ENCODE measurements at regions not wholly inside any gene's neighbourhood (a gene's known extent, or its start where the extent isn't known, plus 50 kb on each side); places are given as distances from the start of the nearest gene placed in this dataset.

- no peak for DNase-seq
Measured at GRCh38 chr5:29122306-29122705, 2071.2 kb upstream of the CDH6 start.

GRCh38 chr5:29114331-29114768 is 2076.0 kb upstream of the CDH9 start:
- no peak for DNase-seq

DNA sequence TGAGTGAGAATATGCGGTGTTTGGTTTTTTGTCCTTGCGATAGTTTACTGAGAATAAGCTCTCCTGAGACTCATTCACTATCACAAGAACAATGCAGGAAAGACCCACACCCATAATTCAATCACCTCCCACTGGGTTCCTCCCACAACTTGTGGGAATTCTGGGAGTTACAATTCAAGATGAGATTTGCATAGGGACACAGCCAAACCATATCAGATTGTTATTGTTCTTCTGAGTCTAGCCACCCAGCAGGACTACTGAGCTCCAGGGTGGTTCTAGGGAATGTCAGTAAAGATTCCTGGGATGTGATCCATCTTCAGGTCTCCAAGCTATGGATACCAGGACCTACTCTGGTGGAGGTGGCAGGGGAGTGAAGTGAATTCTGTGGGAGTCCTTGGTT is 2075.1 kb upstream of the CDH9 start:
- no peak for DNase-seq

GRCh38 chr5:29099585-29099984 is 2061.2 kb upstream of the CDH9 start:
- DNase-seq: no peak

GRCh38 chr5:29089591-29090130 is 2051.3 kb upstream of the CDH9 start:
- DNase-seq: no peak

DNA sequence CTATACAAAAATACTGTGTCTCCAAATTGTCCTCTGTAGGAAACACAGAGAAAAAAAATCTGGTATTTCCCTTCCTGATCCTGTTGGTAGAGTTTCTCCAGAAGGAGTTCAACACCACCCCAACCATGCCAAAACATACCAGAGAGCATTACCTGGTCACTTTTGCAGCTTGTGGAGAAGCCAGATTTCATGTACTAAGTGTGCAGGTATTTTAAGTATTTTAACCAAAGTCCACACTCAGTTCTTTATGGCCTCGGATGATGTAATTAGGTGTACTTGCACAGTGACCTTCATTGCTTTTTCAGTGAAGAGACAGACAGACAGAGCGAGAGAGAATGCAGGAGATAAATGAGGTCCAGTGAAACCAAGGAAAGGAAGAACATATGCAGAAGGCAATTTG is 2046.8 kb upstream of the CDH9 start:
- no peak for DNase-seq

DNA sequence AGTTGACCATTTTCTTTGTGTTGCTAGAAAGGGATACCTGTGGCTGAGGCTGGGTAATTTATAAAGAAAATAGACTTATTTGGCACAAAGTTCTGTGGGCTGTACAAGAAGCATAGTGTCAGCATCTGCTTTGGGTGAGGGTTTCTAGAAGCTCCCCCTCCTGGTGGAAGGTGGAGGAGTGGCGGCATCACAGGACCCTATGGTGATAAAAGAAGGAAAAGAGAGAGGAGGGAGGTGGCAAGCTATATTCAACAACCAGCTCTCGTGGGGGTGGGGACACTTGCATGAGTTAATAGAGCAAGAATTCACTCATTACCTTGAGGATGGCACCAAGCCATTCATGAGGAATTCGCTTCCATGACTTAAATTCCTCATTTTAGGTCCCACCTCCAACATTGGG is 2041.4 kb upstream of the CDH9 start:
- no peak for DNase-seq

DNA sequence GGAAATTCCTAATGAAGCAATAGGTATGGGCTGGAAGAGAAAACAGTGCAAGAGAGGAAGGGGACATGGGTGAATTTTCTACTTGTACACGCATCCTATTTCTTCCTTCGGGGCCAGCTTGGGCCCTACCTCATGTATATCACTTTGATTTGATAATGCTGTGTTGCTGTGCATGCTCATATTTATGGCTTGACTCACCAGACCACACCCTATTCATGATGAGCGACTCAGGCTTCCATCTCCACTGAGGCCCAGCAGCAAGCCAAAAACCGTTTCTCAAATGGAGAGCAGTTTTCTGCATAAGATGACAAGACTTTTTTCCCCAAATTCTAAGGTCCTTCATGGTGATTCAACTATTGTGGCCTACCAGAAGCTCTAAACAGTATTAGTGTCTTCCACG is 2039.1 kb upstream of the CDH9 start:
- DNase-seq: no peak

DNA sequence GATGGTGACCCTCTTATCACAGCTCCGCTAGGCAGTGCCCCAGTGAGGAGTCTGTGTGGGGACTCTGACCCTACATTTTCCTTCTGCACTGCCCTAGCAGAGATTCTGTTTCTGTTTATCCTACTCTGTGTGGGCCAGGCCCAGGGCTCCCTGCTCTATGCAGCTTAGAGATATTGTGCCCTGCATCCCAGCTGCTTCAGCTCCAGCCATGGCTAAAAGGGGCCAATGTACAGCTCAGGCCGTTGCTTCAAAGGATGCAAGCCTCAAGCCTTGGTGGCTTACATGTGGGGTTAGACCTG is 2030.7 kb upstream of the CDH9 start:
- DNase-seq: no peak

GRCh38 chr5:29061381-29061780 is 2023.0 kb upstream of the CDH9 start:
- no peak for DNase-seq

DNA sequence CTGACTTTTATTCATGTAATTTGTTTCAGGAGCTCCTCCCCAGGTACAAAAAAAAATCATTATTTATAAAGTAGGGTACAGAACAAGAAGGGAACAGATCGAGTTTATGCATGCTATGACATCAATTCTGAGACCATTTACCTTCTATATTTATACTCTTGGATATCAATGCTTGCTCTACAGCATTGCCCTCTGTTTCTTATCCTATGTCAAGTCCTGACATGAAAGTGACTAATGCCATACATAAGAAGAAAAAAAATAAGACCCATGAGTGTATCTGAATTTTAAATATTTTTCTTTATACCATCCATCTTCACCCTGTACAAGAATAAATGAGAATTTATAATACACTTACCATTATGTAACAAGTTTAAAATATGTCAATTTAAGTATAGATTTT is 2016.3 kb upstream of the CDH9 start:
- DNase-seq: no peak

DNA sequence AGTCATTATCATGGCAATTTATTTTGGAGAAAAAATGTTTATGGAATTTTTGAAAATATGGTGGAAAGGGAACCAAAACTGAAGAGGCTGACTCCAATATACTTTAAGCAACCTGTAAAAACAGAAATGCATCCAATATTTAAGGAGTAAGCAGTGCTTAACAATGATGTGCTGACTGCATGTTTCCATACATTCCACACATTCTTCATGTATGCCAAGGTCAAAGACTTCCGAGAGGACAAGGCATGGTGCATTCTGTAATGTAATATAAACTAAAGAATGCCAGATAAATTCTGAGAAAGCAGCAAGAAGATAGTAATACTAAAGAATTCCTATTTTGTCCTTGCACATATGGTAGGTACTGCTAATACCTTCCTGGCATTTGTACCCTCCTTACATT is 2015.9 kb upstream of the CDH9 start:
- DNase-seq: no peak

DNA sequence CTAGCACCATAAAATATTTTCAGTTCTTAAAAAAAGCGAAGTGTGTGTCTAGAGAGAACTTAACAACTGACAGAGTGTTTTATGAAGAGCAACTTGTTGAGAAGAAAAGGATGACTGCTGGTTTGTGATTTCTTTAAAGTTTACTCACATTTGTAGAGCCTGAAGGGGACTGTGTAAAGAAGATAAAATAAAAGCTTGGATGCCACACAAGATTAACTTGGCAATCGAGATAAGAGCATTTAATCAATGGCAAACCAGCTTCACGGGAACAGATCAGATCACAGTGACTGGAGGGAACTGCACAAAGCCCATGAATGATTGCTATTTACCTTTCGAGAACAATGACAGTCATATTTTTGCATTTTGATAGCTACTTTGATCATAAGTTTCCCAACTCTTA is 2013.1 kb upstream of the CDH9 start:
- DNase-seq: no peak

GRCh38 chr5:29042152-29042551 is 2003.8 kb upstream of the CDH9 start:
- no peak for DNase-seq

GRCh38 chr5:29040404-29040803 is 2002.0 kb upstream of the CDH9 start:
- no peak for DNase-seq

DNA sequence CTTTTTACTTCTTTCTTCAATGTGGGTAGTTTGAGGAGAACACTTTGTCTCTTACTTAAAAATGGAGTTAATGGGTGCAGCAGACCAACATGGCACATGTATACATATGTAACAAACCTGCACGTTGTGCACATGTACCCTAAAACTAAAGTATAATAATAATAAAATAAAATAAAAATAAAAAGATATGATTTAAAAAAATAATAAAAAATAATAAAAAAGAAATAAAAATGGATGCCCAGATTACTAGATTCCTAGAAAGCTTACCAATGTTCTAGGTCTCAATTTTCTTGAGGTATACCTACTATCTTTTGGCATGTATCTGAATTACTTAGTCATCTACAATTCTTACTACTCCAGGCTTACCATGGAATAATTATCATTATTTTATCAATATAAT is 2001.6 kb upstream of the CDH9 start:
- DNase-seq: no peak

DNA sequence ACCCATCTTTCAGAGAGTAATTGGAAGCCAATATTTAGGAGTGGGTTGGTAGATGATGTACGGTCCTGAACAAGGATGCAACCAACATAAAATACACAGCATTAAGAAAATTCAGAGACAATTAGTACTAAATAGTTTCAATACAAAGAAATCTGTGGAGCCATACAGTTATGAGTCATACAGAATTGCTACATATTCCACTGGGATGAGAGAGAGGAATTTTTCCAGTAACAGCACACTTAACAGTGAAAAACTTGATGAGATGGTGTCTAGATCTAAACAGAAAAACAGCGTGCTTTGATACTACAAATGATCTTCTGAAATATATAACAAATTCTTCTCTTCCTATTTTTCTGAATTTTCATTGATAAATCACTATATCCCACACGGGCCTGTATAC is 1999.3 kb upstream of the CDH9 start:
- DNase-seq: no peak

DNA sequence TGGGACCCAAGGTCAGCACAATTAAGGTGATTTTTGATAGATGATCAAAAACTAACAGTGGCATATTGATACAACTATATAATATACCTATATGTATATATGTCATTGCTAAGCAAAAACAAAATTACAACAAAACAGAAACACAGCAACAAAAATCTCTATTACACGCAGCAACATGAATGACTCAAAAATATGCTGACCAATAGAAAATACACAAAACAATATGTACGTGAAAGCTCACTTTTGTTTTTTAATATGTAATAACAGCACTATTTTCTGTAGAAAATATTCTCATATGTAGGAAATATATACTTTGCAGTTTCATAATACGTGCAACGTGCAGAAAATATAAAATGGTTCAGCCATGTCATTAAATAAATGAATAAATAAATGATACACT is 1985.7 kb upstream of the CDH9 start:
- DNase-seq: no peak

DNA sequence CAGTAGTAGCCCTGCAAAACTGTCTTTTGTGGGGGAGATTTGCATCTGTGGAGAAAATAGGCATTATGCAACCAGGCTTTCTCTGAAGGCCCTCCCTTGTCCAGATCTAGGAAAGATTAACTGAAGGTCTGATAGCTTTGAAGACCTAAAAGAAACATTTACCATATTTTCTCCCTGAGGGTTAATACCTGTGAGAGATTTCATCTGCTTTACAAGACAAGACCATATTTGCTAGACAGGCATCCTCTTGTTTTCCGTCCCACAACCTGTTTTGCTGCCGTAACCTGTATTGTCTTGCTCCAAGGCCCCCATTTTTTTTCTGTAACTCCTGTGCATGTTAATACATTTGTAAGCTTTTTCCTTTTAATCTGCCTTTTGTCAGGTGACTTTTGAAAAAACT is 1985.2 kb upstream of the CDH9 start:
- DNase-seq: no peak

GRCh38 chr5:29017501-29017900 is 1979.1 kb upstream of the CDH9 start:
- DNase-seq: no peak

GRCh38 chr5:29016067-29016466 is 1977.7 kb upstream of the CDH9 start:
- DNase-seq: no peak

DNA sequence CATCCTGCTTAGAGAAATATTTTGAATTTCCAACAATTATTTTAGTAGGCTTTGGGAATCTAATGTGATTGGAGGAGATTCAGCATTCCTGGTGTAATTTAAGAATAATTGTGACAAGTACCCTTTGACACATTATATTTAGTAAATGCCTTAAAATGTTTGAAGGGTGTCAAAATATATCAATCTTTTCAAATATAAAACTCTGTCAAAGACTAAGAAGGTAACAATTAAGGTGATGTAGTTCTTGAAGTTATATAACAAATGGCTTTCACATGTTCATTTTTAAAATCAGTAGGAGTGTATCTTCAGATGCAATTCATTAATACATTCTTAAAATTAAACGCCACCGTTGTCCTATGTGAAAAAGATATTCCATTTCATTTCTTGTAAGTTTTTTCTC is 1977.1 kb upstream of the CDH9 start:
- DNase-seq: no peak

- DNase-seq: no peak
Measured at GRCh38 chr5:29005386-29005785, 1967.0 kb upstream of the CDH9 start.

GRCh38 chr5:29002481-29002880 is 1964.1 kb upstream of the CDH9 start:
- no peak for DNase-seq

GRCh38 chr5:29001666-29002065 is 1963.3 kb upstream of the CDH9 start:
- no peak for DNase-seq

- no peak for DNase-seq
Measured at GRCh38 chr5:28984639-28985038, 1946.3 kb upstream of the CDH9 start.

Data from DMS 273 treated with DMSO at 0.1 percent for 48 hours (cell line).